ENCODE measurements at regions not wholly inside any gene's neighbourhood (a gene's known extent, or its start where the extent isn't known, plus 50 kb on each side); places are given as distances from the start of the nearest gene placed in this dataset.

DNA sequence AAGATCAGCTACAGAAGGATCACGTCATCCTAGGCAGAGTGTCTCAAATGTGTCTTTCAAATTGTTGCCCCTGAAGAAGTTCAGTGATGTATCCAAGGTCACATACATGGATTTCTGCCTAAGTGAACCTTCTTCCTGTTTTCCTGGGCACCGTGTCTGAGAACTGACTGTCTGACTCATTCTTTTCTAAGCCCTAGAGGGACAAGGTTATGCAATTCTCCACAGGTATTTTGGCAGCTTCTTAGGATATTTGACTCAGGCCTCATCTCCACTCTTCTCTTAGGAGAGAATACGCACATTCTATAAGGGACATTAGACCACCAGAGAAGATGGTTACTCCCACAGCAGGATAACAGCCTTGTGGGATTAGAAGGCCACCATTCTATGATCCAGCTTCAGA is 391.9 kb upstream of the THBS1 start:
- no peaks in the 10 kb centered on the region for H3K36me3 Mint-ChIP-seq
- H3K9me3 Mint-ChIP-seq = no peaks in the 10 kb centered on the region
- DNase-seq (ENCODE audit: low spot score in 2 of 2) (no peak), ATAC-seq (no peak)
- H3K27ac Mint-ChIP-seq = no peak overlapping the region

- DNase-seq (ENCODE audit: low spot score in 2 of 2) = no peak
These were observed 389.0 kb upstream of the THBS1 start for GRCh38 chr15:39191871-39192291.

GRCh38 chr15:39192351-39192750 is 388.5 kb upstream of the THBS1 start:
- Mint-ChIP-seq H3K36me3 (no peaks in the 10 kb centered on the region), H3K27ac (no peak overlapping the region), H3K9me3 (no peaks in the 10 kb centered on the region)
- DNase-seq (ENCODE audit: low spot score in 2 of 2) (no peak), ATAC-seq (no peak)

More at GRCh38 chr15:39191871-39192291, 389.0 kb upstream of the THBS1 start:
- H3K27ac Mint-ChIP-seq = no peak overlapping the region
- no peaks in the 10 kb centered on the region for H3K9me3 Mint-ChIP-seq
- ATAC-seq = no peak
- no peaks in the 10 kb centered on the region for H3K36me3 Mint-ChIP-seq

- H3K27ac Mint-ChIP-seq = no peak overlapping the region
- ATAC-seq = no peak
- no peaks in the 10 kb centered on the region for H3K9me3 Mint-ChIP-seq
- H3K36me3 Mint-ChIP-seq = no peaks in the 10 kb centered on the region
- DNase-seq (ENCODE audit: low spot score in 2 of 2) = no peak
These were observed 387.8 kb upstream of the THBS1 start for GRCh38 chr15:39192979-39193560.

GRCh38 chr15:39193611-39194010 is 387.3 kb upstream of the THBS1 start:
- Mint-ChIP-seq H3K27ac (no peak overlapping the region), H3K9me3 (no peaks in the 10 kb centered on the region), H3K36me3 (no peaks in the 10 kb centered on the region)
- DNase-seq (ENCODE audit: low spot score in 2 of 2) (no peak), ATAC-seq (no peak)

GRCh38 chr15:39194106-39194830 is 386.6 kb upstream of the THBS1 start:
- no peak for ATAC-seq
- Mint-ChIP-seq H3K27ac (no peak overlapping the region), H3K36me3 (no peaks in the 10 kb centered on the region), H3K9me3 (no peaks in the 10 kb centered on the region)
- no peak for DNase-seq (ENCODE audit: low spot score in 2 of 2)

GRCh38 chr15:39195961-39196486 is 384.9 kb upstream of the THBS1 start:
- Mint-ChIP-seq H3K27ac (no peak overlapping the region), H3K9me3 (no peaks in the 10 kb centered on the region), H3K36me3 (no peaks in the 10 kb centered on the region)
- no peak for ATAC-seq
- no peak for DNase-seq (ENCODE audit: low spot score in 2 of 2)

DNA sequence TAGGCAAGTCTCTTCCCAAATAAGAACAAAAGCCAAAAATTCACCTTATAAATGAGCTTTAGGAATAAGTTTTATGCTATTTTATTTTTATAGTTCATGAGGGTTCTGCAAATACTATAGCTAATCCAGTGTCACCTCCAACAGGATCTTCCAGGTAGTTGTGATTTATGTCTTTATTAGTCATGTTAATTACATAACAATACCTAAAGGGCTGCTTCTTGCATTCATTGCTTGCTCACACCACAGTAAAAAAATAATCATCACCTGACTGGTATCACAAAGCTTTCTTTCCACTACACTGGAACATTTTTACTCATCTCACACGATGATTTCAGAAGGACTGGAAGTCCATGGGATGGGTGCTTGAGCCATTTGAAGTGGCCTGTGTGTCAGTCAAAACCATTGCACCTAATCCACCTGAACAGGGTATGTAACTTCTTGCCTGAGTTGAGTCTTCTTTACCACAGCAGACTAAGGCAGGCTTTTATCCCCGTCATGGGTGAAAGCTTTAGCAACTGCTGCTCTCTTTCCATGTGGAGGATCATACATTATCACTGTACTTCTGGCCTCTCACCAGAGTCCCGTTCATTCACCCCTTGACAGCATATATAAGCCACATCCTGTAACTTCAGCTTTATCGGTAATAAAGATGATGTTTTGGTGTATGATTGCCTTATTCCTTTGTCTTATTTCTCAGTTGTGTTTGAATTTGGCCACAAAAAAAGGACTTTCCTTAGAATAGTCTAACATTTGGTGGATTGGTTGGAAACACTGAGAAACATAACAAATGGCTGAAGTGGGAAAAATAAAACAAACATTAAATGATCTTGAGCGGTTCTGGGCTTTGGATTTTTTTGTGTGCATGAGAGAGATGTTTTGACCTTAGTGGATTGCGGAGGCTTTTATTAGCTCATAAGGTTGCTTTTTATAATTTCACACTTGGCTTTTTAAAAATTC is 382.6 kb upstream of the THBS1 start:
- ATAC-seq (no peak), DNase-seq (ENCODE audit: low spot score in 2 of 2) (no peak)
- H3K36me3 Mint-ChIP-seq = no peaks in the 10 kb centered on the region
- no peaks in the 10 kb centered on the region for H3K9me3 Mint-ChIP-seq
- no peak overlapping the region for H3K27ac Mint-ChIP-seq

DNA sequence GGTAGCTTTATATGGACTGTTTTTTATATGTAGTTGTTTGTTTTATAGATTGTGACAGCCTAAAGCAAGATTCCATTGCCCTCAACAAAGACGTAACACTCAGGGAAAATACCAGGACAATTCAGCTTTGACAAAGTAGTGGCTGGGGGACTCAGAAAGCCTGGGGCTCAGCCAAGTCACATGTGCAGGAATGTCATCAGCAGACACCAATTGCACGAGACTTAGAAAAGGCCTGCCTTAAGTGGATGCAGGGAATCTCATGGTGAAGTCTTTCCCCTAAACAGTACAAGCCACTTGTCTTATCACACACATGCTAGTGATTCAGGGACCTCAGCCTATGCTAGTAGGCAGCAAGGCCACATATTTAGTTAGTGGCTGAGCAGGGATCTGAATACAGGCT is 381.8 kb upstream of the THBS1 start:
- DNase-seq (ENCODE audit: low spot score in 2 of 2) (no peak), ATAC-seq (no peak)
- Mint-ChIP-seq H3K36me3 (no peaks in the 10 kb centered on the region), H3K9me3 (no peaks in the 10 kb centered on the region), H3K27ac (no peak overlapping the region)

GRCh38 chr15:39200586-39200985 is 380.3 kb upstream of the THBS1 start:
- Mint-ChIP-seq H3K36me3 (no peaks in the 10 kb centered on the region), H3K27ac (no peak overlapping the region), H3K9me3 (no peaks in the 10 kb centered on the region)
- no peak for DNase-seq (ENCODE audit: low spot score in 2 of 2)
- ATAC-seq = no peak

DNA sequence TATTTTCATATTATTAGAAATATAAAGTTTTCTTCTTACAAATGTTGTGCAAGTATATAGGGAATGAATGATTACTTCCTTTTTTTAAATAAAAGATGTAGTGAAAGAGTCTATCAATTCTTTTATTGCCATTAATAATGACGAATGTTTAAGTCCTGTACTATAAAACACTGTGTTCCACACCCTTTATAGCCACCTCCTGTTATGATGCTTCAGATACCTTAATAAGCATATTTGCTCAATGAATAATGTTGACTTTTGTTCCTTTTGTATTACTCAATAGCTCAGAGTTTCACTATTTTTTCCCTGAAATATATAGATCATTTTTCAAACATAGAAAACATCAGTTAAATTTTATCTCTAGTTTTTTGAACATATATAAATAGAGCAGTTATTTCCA is 378.2 kb upstream of the THBS1 start:
- Mint-ChIP-seq H3K36me3 (no peaks in the 10 kb centered on the region), H3K9me3 (no peaks in the 10 kb centered on the region), H3K27ac (no peak overlapping the region)
- ATAC-seq = no peak
- DNase-seq (ENCODE audit: low spot score in 2 of 2) = no peak

- ATAC-seq (no peak), DNase-seq (ENCODE audit: low spot score in 2 of 2) (no peak)
- Mint-ChIP-seq H3K27ac (no peak overlapping the region), H3K9me3 (no peaks in the 10 kb centered on the region), H3K36me3 (no peaks in the 10 kb centered on the region)
These were observed 376.8 kb upstream of the THBS1 start for GRCh38 chr15:39204031-39204430.

DNA sequence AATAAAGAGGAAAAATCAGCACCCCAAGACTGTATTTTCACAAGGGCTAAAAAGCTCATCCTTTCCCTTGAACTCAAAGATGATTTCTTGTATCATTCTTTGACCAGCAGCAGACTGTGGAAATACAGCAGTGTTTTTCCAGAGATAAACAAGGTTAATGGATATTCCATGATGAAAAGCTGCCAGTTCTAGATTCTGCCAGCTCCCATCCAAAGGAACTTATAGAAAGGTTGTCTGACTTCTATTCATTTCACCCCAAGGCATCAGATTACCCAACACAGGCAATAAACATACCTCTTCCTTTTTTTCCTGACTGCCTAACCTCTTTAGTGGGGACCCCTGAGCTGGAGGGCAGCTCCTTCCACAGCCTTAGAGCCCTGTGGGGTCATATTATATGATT is 375.8 kb upstream of the THBS1 start:
- no peak overlapping the region for H3K27ac Mint-ChIP-seq
- H3K9me3 Mint-ChIP-seq = no peaks in the 10 kb centered on the region
- no peak for ATAC-seq
- no peaks in the 10 kb centered on the region for H3K36me3 Mint-ChIP-seq
- DNase-seq (ENCODE audit: low spot score in 2 of 2) = no peak

DNA sequence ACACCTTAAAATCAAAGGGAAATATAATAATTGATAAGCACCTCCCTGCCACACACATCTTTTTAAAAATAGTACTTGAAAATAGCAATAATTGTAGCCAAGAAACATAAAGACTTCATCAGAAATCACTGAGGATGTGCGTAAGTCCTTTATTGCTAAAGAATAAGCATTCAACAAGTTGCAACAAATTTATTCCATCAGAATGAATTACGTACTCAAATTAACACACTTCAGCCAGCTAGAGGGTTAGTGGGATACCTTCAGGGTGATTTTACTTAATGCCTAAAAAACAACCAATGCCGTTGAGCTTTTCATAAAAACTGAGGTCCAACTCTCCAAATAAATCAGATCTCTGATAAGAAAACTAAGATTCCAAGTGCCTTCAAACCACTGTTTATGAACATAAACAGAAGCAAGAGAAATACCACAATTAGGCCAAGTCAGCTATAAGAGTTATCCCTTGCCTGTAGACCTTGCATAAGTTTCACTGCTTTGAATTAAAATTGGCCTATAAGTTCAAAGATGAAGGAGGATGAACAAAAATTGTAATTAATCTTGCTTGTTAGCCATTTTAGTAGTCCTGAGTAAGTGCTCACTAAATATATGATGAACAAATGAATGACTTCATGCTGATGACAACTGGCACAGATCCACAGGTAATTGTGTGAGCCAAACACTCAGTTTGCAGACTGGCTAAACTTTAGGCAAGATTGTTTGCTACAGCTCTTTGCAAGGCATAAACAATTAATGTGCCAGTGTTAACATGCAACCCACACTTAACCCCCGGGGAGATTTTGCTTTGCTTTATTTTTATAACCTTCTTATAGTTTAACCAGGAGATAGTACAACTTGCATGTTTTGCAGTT is 375.1 kb upstream of the THBS1 start:
- no peaks in the 10 kb centered on the region for H3K36me3 Mint-ChIP-seq
- H3K27ac Mint-ChIP-seq = no peak overlapping the region
- no peaks in the 10 kb centered on the region for H3K9me3 Mint-ChIP-seq
- DNase-seq (ENCODE audit: low spot score in 2 of 2) (no peak), ATAC-seq (no peak)

DNA sequence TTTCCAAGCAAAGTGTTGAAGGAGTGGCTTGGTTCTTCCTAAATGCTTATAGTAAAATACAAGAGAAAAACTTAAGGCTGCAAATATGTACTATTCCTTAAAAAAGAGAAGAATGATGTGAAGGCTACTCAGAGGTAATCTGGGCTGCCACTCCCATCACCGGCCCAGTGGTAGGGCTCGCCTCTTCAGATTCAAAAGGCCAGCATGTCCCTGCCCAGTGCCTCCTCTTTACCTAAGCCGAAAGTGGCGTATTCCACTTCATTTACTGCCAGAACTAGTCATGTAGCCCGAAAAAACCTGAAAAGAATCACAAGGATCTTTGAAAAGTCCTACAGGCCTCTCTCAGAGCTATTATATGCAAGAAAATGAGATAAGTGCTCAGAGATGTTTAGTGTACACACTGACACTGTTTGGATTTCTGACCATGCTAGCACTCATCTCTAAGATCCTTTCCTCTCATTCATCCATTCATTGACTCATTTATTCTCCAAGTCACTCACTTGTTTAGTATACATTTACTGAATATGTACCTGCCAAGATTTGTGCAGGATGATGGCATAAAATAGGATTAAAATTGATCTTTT is 373.3 kb upstream of the THBS1 start:
- Mint-ChIP-seq H3K36me3 (peaks cover 0 to 6% of the 10 kb centered on the region in 2 donors), H3K9me3 (peaks cover 0 to 5% of the 10 kb centered on the region in 2 donors), H3K27ac (no peak overlapping the region)
- ATAC-seq = no peak
- no peak for DNase-seq (ENCODE audit: low spot score in 2 of 2)

DNA sequence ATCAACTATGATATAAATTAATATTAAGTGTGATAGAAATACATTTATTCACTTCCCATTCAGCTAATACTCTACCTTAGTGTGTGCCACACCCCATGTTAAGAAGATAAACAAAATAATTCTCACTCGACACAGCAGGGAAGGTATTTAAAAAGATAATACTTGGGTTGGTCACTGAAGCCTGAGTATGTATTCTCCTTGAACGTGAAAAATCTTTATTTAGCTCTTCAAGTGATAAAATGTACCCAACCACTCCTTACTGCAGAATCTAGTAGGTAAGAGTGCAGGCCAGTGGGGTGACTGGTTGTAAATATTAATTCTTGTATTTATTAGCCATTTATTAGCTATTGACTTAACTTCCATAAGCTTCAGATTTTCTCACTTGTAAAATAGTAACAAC is 372.7 kb upstream of the THBS1 start:
- H3K36me3 Mint-ChIP-seq = peaks cover 0 to 6% of the 10 kb centered on the region in 2 donors

More for the DNA sequence above, 372.7 kb upstream of the THBS1 start:
- DNase-seq (ENCODE audit: low spot score in 2 of 2) = no peak
- ATAC-seq = no peak
- Mint-ChIP-seq H3K27ac (no peak overlapping the region), H3K9me3 (peaks cover 0 to 5% of the 10 kb centered on the region in 2 donors)
